ENCODE measurements at regions not wholly inside any gene's neighbourhood (a gene's known extent, or its start where the extent isn't known, plus 50 kb on each side); places are given as distances from the start of the nearest gene placed in this dataset.
A peak's percentile ranks its signal among the peaks of the same experiment; 100 is the strongest.

GRCh38 chr1:222290866-222291265 lies 257.0 kb downstream of the HHIPL2 start:
- no peak for DNase-seq (ENCODE audit: low spot score)

GRCh38 chr1:222288053-222288452 lies 259.9 kb downstream of the HHIPL2 start:
- peak; percentile 32 for DNase-seq (ENCODE audit: low spot score)

GRCh38 chr1:222286011-222286410 lies 261.9 kb downstream of the HHIPL2 start:
- DNase-seq (ENCODE audit: low spot score) = no peak

GRCh38 chr1:222285526-222285925 lies 262.4 kb downstream of the HHIPL2 start:
- no peak for DNase-seq (ENCODE audit: low spot score)

GRCh38 chr1:222284466-222284865 lies 263.4 kb downstream of the HHIPL2 start:
- DNase-seq (ENCODE audit: low spot score) = no peak

- DNase-seq (ENCODE audit: low spot score) = peak; percentile 76
Measured at GRCh38 chr1:222283147-222283768, 264.6 kb downstream of the HHIPL2 start.

GRCh38 chr1:222279591-222279990 lies 268.3 kb downstream of the HHIPL2 start:
- no peak for DNase-seq (ENCODE audit: low spot score)

- DNase-seq (ENCODE audit: low spot score) = no peak
Measured at GRCh38 chr1:222278501-222278900, 269.4 kb downstream of the HHIPL2 start.

- no peak for DNase-seq (ENCODE audit: low spot score)
Measured at GRCh38 chr1:222275729-222276465, 272.0 kb downstream of the HHIPL2 start.

GRCh38 chr1:222275001-222275728 lies 272.7 kb downstream of the HHIPL2 start:
- DNase-seq (ENCODE audit: low spot score) = no peak

GRCh38 chr1:222266223-222267196 lies 281.4 kb downstream of the HHIPL2 start:
- no peak for DNase-seq (ENCODE audit: low spot score)

- DNase-seq (ENCODE audit: low spot score) = no peak
Measured at GRCh38 chr1:222263791-222264190, 284.1 kb downstream of the HHIPL2 start.

GRCh38 chr1:222257027-222257426 lies 290.9 kb downstream of the HHIPL2 start:
- DNase-seq (ENCODE audit: low spot score) = no peak

- no peak for DNase-seq (ENCODE audit: low spot score)
Measured at GRCh38 chr1:222256058-222256457, 291.8 kb downstream of the HHIPL2 start.

- DNase-seq (ENCODE audit: low spot score) = no peak
Measured at GRCh38 chr1:222252788-222253187, 295.1 kb downstream of the HHIPL2 start.

- DNase-seq (ENCODE audit: low spot score) = no peak
Measured at GRCh38 chr1:222251847-222252246, 296.1 kb downstream of the HHIPL2 start.

- DNase-seq (ENCODE audit: low spot score) = no peak
Measured at GRCh38 chr1:222250376-222250775, 297.5 kb downstream of the HHIPL2 start.

GRCh38 chr1:222247811-222248310 lies 300.0 kb downstream of the HHIPL2 start:
- DNase-seq (ENCODE audit: low spot score) = no peak

- DNase-seq (ENCODE audit: low spot score) = no peak
Measured at GRCh38 chr1:222247081-222247480, 300.8 kb downstream of the HHIPL2 start.

- DNase-seq (ENCODE audit: low spot score) = no peak
Measured at GRCh38 chr1:222243902-222244301, 304.0 kb downstream of the HHIPL2 start.

GRCh38 chr1:222242492-222242891 lies 305.4 kb downstream of the HHIPL2 start:
- DNase-seq (ENCODE audit: low spot score) = no peak

Data from H4 (cell line).